IMR-90 (cell line): ENCODE measurements at regions not wholly inside any gene's neighbourhood (a gene's known extent, or its start where the extent isn't known, plus 50 kb on each side); places are given as distances from the start of the nearest gene placed in this dataset.

ENCODE experiments used
- ATAC-seq: fragments of 200-7000 bp; cut with Tn5 transposase; 2 replicates; pipeline ENCODE4 v1.9.1; 2020; ENCODE audit warnings: low read depth, mild to moderate bottlenecking, moderate library complexity
- BruUV-seq: library from RNA; stranded (reverse); fragments of 400-500 nt; replicated peaks from 2 replicates; lab custom pipeline; 2021; lab: Mats Ljungman, UMichigan
- CTCF ChIA-PET: fragments of 300-600 bp; formaldehyde crosslinking; extraction: SDS; loops from one replicate; lab custom pipeline; 2021; ENCODE audit warnings: antibody characterized with exemption; lab: Yijun Ruan, JAX
- POLR2A ChIA-PET: fragments of 300-600 bp; sonication (Branson Sonifier 250); formaldehyde crosslinking; loops from one replicate; lab custom pipeline; 2022; ENCODE audit warnings: antibody characterized with exemption; ENCODE audit not compliant: unreplicated experiment; lab: Charles Lee
- DNase-seq: peaks from one replicate; pipeline ENCODE4 v3.0.0; 2013
- H2AFZ ChIP-seq: replicated peaks from 2 replicates; pipeline ENCODE3; 2013; ENCODE audit warnings: low read length, mild to moderate bottlenecking; ENCODE audit not compliant: poor library complexity
- H2AK5ac ChIP-seq: 2 replicates; pipeline ENCODE4 v1.6.1; 2013; ENCODE audit warnings: low read depth, low read length, inconsistent platforms
- H2AK9ac ChIP-seq: replicated peaks from 2 replicates; pipeline ENCODE3; 2013; ENCODE audit warnings: mild to moderate bottlenecking, low read depth, low read length, moderate library complexity; ENCODE audit not compliant: poor library complexity
- H2BK120ac ChIP-seq: 2 replicates; pipeline ENCODE4 v1.6.1; 2013; ENCODE audit warnings: low read depth, low read length, inconsistent platforms
- H2BK15ac ChIP-seq: 3 replicates; pipeline ENCODE4 v1.6.1; 2013; ENCODE audit warnings: low read depth, low read length, inconsistent platforms
- H2BK20ac ChIP-seq: 2 replicates; pipeline ENCODE4 v1.6.1; 2013; ENCODE audit warnings: low read depth, mild to moderate bottlenecking, inconsistent platforms, low read length, moderate library complexity
- H2BK5ac ChIP-seq: 2 replicates; pipeline ENCODE4 v1.6.1; 2013; ENCODE audit warnings: mild to moderate bottlenecking, low read depth, low read length, inconsistent platforms; ENCODE audit not compliant: poor library complexity, severe bottlenecking
- H3K14ac ChIP-seq: replicated peaks from 2 replicates; pipeline ENCODE4 v1.6.1; 2013; ENCODE audit warnings: low read depth, low read length, inconsistent platforms
- H3K18ac ChIP-seq: 2 replicates; pipeline ENCODE4 v1.6.1; 2013; ENCODE audit warnings: low read depth, low read length, control low read depth
- H3K23ac ChIP-seq: 2 replicates; pipeline ENCODE4 v1.6.1; 2013; ENCODE audit warnings: low read depth, low read length, inconsistent platforms
- H3K27ac ChIP-seq: 2 replicates; pipeline ENCODE4 v1.5.1; 2013; ENCODE audit warnings: mild to moderate bottlenecking, control low read depth, low read length; ENCODE audit not compliant: insufficient read depth
- H3K27me3 ChIP-seq: 2 replicates; pipeline ENCODE4 v1.6.1; 2013; ENCODE audit warnings: low read length; ENCODE audit not compliant: control insufficient read depth, insufficient read depth
- H3K36me3 ChIP-seq: 2 replicates; pipeline ENCODE4 v1.6.1; 2013; ENCODE audit warnings: low read length, mixed read lengths; ENCODE audit not compliant: control insufficient read depth, insufficient read depth
- H3K4ac ChIP-seq: 2 replicates; pipeline ENCODE4 v1.6.1; 2013; ENCODE audit warnings: low read depth, low read length, inconsistent platforms
- H3K4me1 ChIP-seq: 2 replicates; pipeline ENCODE4 v1.6.1; 2013; ENCODE audit warnings: low read length, mixed read lengths; ENCODE audit not compliant: control insufficient read depth, insufficient read depth
- H3K4me2 ChIP-seq: 2 replicates; pipeline ENCODE4 v1.6.1; 2013; ENCODE audit warnings: low read depth, mild to moderate bottlenecking, control low read depth, low read length, moderate library complexity
- H3K4me3 ChIP-seq: 2 replicates; pipeline ENCODE4 v1.5.1; 2013; ENCODE audit warnings: low read depth, mild to moderate bottlenecking, control low read depth, low read length, moderate library complexity; ENCODE audit not compliant: insufficient read depth
- H3K56ac ChIP-seq: 2 replicates; pipeline ENCODE4 v1.6.1; 2013; ENCODE audit warnings: low read length, inconsistent platforms; ENCODE audit not compliant: insufficient read depth; ENCODE audit errors: extremely low read depth
- H3K79me1 ChIP-seq, 2 experiments: 2 replicates each; pipeline ENCODE4 v1.6.1; 2013; ENCODE audit warnings: low read length in 2 of 2, inconsistent platforms in 1 of 2, low read depth in 1 of 2
- H3K9ac ChIP-seq: 2 replicates; pipeline ENCODE4 v1.6.1; 2013; ENCODE audit warnings: low read depth, low read length, control low read depth
- H3K9me1 ChIP-seq: 2 replicates; pipeline ENCODE4 v1.6.1; 2013; ENCODE audit warnings: low read length, inconsistent platforms; ENCODE audit not compliant: insufficient read depth
- H3K9me3 ChIP-seq: 2 replicates; pipeline ENCODE4 v1.6.1; 2013; ENCODE audit warnings: low read length; ENCODE audit not compliant: control insufficient read depth, insufficient read depth
- H4K20me1 ChIP-seq: 2 replicates; pipeline ENCODE4 v1.6.1; 2013; ENCODE audit warnings: low read length, inconsistent platforms; ENCODE audit not compliant: insufficient read depth
- H4K5ac ChIP-seq: 2 replicates; pipeline ENCODE4 v1.6.1; 2013; ENCODE audit warnings: mild to moderate bottlenecking, low read depth, low read length, control low read depth
- H4K8ac ChIP-seq, 2 experiments: 2 replicates each; pipeline ENCODE4 v1.6.1; 2013; ENCODE audit warnings: low read depth in 2 of 2, low read length in 2 of 2, control low read depth in 1 of 2, inconsistent platforms in 1 of 2
- H4K91ac ChIP-seq: 2 replicates; pipeline ENCODE4 v1.6.1; 2013; ENCODE audit warnings: low read depth, low read length, inconsistent platforms; ENCODE audit not compliant: insufficient read depth
- BHLHE40 ChIP-seq: fragments of 150-350 bp; IDR thresholded peaks from 2 replicates; pipeline ENCODE4 v1.6.1; 2016; ENCODE audit warnings: mild to moderate bottlenecking, low read depth, low read length
- CEBPB ChIP-seq: IDR thresholded peaks from 2 replicates; pipeline ENCODE4 v1.6.1; 2012; ENCODE audit warnings: low read depth, low read length, improper control_type of control experiment
- CHD1 ChIP-seq: IDR thresholded peaks from 2 replicates; pipeline ENCODE4 v1.6.1; 2012; ENCODE audit warnings: low read depth, low read length, improper control_type of control experiment
- CTCF ChIP-seq: conservative IDR thresholded peaks from 2 replicates; pipeline ENCODE4 v1.5.1; 2012; ENCODE audit warnings: mild to moderate bottlenecking, low read depth, low read length, improper control_type of control experiment
- FOS ChIP-seq: fragments of 150-350 bp; IDR thresholded peaks from 2 replicates; pipeline ENCODE4 v1.6.1; 2016; ENCODE audit warnings: low read depth, low read length
- MAFK ChIP-seq: IDR thresholded peaks from 2 replicates; pipeline ENCODE4 v1.6.1; 2012; ENCODE audit warnings: low read depth, low read length, improper control_type of control experiment
- MAZ ChIP-seq: IDR thresholded peaks from 2 replicates; pipeline ENCODE4 v1.6.1; 2012; ENCODE audit warnings: low read depth, mild to moderate bottlenecking, low read length, improper control_type of control experiment, moderate library complexity, borderline replicate concordance
- MXI1 ChIP-seq: IDR thresholded peaks from 2 replicates; pipeline ENCODE4 v1.6.1; 2012; ENCODE audit warnings: low read depth, mild to moderate bottlenecking, low read length, moderate library complexity, borderline replicate concordance
- NFE2L2 ChIP-seq: fragments of 150-350 bp; IDR thresholded peaks from 2 replicates; pipeline ENCODE4 v1.6.1; 2016; ENCODE audit warnings: low read depth, mild to moderate bottlenecking, low read length
- POLR2A ChIP-seq: IDR thresholded peaks from 2 replicates; pipeline ENCODE4 v1.6.1; 2012; ENCODE audit warnings: mild to moderate bottlenecking, low read depth, low read length
- RAD21 ChIP-seq: IDR thresholded peaks from 2 replicates; pipeline ENCODE4 v1.6.1; 2012; ENCODE audit warnings: low read length, improper control_type of control experiment
- RCOR1 ChIP-seq: IDR thresholded peaks from 2 replicates; pipeline ENCODE4 v1.6.1; 2012; ENCODE audit warnings: mild to moderate bottlenecking, low read length, improper control_type of control experiment; ENCODE audit not compliant: insufficient replicate concordance
- RFX5 ChIP-seq: IDR thresholded peaks from 2 replicates; pipeline ENCODE4 v1.8.0; 2012; ENCODE audit warnings: low read depth, mild to moderate bottlenecking, low read length, moderate library complexity
- SMC3 ChIP-seq: fragments of 150-350 bp; IDR thresholded peaks from 2 replicates; pipeline ENCODE4 v1.6.1; 2016; ENCODE audit warnings: low read depth, mild to moderate bottlenecking, antibody characterized with exemption, low read length, moderate library complexity
- USF2 ChIP-seq: fragments of 150-350 bp; IDR thresholded peaks from 2 replicates; pipeline ENCODE4 v1.6.1; 2017; ENCODE audit warnings: mild to moderate bottlenecking, antibody characterized with exemption, low read length, low read depth
- WGBS, 2 experiments: methylation state at CpG; one replicate each; pipeline versions ENCODE4 v1.1.5 to v1.1.7; 2013; ENCODE audit warnings: missing lambda C conversion rate in 2 of 2; ENCODE audit not compliant: insufficient read length in 1 of 2; ENCODE audit errors: extremely low coverage in 2 of 2; 5-methylcytosine and 5-hydroxymethylcytosine counted together
- dilution Hi-C: fragments of 300-500 bp; cut with HindIII; formaldehyde crosslinking; loops from one replicate; pipeline ENCODE4 v1.14.3; 2018; ENCODE audit warnings: low sequenced_read_pairs; ENCODE audit not compliant: unreplicated experiment
- in situ Hi-C: fragments of 300-500 bp; cut with MboI; formaldehyde crosslinking; loops from 3 replicates; pipeline ENCODE4 v1.14.3; 2019; ENCODE audit warnings: low sequenced_read_pairs, inconsistent platforms, mixed read lengths
- intact Hi-C: fragments of 100-400 bp; cut with micrococcal nuclease; formaldehyde crosslinking; loops from 2 replicates; pipeline ENCODE4 v1.10.0; 2022
- TF ChIP-seq, protein P1 (sequence below): fragments of 150-350 bp; IDR thresholded peaks from 2 replicates; pipeline ENCODE4 v1.6.1; 2016; ENCODE audit warnings: low read depth, mild to moderate bottlenecking, low read length, moderate library complexity, borderline replicate concordance

GRCh38 chr7:41065663-41066062 is 637.2 kb downstream of the INHBA start:
- dilution Hi-C loops = no loop called here
- intact Hi-C loops = no loop called here

More at GRCh38 chr7:41065663-41066062, 637.2 kb downstream of the INHBA start:
- ChIA-PET CTCF (no interaction called here), POLR2A (interaction anchor here (0.5 kb wide), 1 partner anchor 850 kb away, joined by 3 read pairs; no protein-coding TSS in a partner anchor)
- no peak overlapping the region for H2BK15ac ChIP-seq
- H3K79me1 ChIP-seq = no peaks in the 10 kb centered on the region
- H3K18ac ChIP-seq = no peak overlapping the region
- H3K4ac ChIP-seq = no peak overlapping the region
- no peak overlapping the region for H3K4me2 ChIP-seq
- no peaks in the 10 kb centered on the region for H3K36me3 ChIP-seq
- no peak overlapping the region for H3K56ac ChIP-seq
- ATAC-seq (no peak), DNase-seq (no peak)
- H4K8ac ChIP-seq = no peak overlapping the region
- no peaks in the 10 kb centered on the region for H3K27me3 ChIP-seq
- no peak overlapping the region for H2AK5ac ChIP-seq
- TF ChIP-seq MAZ (no peak), RCOR1 (no peak), RFX5 (no peak), CTCF (no peak), FOS (no peak), SMC3 (no peak), NFE2L2 (no peak), USF2 (no peak), MAFK (no peak), RAD21 (no peak), POLR2A (no peak), CHD1 (no peak), MXI1 (no peak), BHLHE40 (no peak), CEBPB (no peak)
- TF ChIP-seq, protein P1, sequence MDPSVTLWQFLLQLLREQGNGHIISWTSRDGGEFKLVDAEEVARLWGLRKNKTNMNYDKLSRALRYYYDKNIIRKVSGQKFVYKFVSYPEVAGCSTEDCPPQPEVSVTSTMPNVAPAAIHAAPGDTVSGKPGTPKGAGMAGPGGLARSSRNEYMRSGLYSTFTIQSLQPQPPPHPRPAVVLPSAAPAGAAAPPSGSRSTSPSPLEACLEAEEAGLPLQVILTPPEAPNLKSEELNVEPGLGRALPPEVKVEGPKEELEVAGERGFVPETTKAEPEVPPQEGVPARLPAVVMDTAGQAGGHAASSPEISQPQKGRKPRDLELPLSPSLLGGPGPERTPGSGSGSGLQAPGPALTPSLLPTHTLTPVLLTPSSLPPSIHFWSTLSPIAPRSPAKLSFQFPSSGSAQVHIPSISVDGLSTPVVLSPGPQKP = no peak
- H3K27ac ChIP-seq = no peak overlapping the region
- no TSS peak for BruUV-seq
- H2AK9ac ChIP-seq = no peak overlapping the region
- no peak overlapping the region for H2BK20ac ChIP-seq
- H3K9me3 ChIP-seq = no peaks in the 10 kb centered on the region
- no peak overlapping the region for H2BK5ac ChIP-seq
- H2AFZ ChIP-seq = no peak overlapping the region
- H3K9ac ChIP-seq = no peak overlapping the region
- in situ Hi-C loops = no loop called here
- no peak overlapping the region for H2BK120ac ChIP-seq
- H4K20me1 ChIP-seq = no peaks in the 10 kb centered on the region
- H3K4me1 ChIP-seq = 0 out of 2 replicates have a peak, but pooled peaks cover 2% of the 10 kb centered on the region
- no peak overlapping the region for H4K91ac ChIP-seq
- no peak overlapping the region for H4K5ac ChIP-seq
- 0 out of 2 replicates have a peak, but pooled peaks cover 4% of the 10 kb centered on the region for H3K9me1 ChIP-seq
- no peak overlapping the region for H3K14ac ChIP-seq
- no peak overlapping the region for H3K23ac ChIP-seq
- 100% methylated on average over 2 of the region's 4 CpGs; no CpG with 5 or more reads in 1 of the 2 experiments for WGBS, 2 experiments
- H3K4me3 ChIP-seq = no peak overlapping the region
